Cardiac septum (tissue), 1 donor: ENCODE measurements at regions not wholly inside any gene's neighbourhood (a gene's known extent, or its start where the extent isn't known, plus 50 kb on each side); places are given as distances from the start of the nearest gene placed in this dataset.

Experiments
- DNase-seq: peaks from one replicate; pipeline ENCODE4 v3.0.0-alpha.2; 2020; ENCODE audit warnings: low spot score
- intact Hi-C: fragments of 100-400 bp; cut with DNase I; formaldehyde crosslinking; loops from one replicate; pipeline ENCODE4 v1.14.0; 2022
- donor health status: DM: no; HTN: no; CAD: no.

DNA sequence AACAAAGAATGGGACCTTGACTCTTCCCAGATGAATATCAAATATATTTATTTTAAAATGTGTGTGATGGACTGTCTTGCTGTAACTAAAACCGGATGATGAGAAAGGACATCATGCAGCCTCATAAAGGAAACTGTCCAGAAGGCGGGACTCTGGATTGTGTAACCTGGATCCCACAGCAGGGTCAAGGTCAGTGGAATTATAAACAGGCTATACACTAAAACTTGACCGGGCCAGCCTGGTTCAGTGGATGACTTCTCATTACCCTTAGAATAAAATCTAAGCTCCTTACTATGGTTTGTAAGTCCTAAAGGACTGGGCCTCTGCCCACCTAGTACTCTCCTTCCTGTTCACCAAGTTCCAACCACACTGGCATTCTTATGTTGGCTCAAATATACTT, 280.3 kb downstream of the ELAVL2 start:
- no peak for DNase-seq
- intact Hi-C loops = no loop called here

DNA sequence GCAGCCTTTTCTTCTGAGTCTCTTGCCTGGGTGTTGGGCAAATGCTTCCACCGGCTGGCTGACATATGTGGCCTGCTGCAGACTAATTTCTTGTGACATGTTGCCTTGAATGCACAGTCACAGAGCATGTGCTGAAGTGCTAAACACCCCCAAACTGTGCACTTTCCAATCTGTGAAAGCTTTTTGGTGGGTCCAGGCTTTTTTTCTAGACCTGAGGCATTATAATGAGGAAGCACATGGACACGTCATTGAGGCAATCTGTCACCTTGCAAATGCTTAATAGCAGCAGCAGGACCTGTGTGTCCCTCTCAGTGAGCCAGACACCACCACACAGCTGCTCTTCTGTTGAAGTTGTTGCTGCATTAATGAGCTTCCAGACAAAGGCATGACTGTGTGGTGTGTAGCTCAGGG, 274.7 kb downstream of the ELAVL2 start:
- intact Hi-C loops = no loop called here
- DNase-seq = no peak

GRCh38 chr9:23551929-23552707, 273.9 kb downstream of the ELAVL2 start:
- DNase-seq = no peak
- intact Hi-C loops = no loop called here

DNA sequence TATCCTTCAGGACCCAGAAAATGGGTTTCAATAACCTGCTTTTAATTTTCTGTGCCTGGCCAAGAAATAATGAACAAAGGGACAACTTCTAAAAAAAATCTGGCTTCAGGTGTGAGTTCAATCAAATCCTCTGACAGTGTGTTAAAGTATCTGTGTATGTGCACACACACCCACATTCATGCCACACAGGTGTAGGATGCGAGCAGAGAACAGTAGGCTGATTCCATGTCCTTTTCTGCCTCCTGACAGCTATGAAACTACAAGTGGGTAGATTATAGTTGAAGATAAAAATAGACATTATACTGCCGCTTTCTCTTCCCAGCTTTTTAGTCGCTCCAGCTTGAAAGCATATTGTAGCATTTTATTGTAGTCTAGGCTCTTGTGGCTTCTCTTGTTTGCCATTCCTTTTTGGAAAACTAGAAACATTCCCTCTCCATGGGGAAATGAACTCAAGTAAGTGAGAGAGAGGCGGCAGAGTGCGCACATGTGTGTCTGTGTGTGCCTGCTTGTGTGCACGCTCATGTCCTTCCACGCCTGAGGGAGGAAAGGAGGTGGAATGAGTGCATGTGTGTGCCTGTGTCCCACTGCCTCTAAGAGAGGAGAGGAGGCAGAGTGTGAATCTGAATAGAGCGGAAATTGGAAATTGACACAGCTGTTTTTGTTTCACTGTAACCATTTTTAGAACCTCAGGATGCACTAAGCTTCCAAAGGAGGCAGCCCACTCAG, 273.0 kb downstream of the ELAVL2 start:
- intact Hi-C loops = no loop called here

DNA sequence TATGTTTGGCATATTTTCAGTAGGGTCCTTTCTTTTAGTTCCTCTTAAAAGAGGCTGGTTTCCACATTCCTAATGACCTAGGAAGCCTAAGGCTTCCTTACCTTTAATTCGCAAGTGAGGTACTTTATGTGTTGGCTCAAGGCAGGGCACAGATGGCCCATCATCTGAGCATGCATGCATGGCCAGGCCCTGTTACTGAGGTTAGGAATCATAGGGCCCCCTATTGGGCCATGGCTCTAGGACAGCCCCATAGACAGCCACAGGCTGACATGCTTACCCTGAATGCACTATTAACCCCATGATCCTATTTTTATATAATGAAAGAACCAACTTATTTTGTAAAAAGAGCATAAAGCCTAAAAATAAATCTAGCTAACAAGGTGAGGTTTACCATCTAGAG, 271.4 kb downstream of the ELAVL2 start:
- no peak for DNase-seq
- intact Hi-C loops = no loop called here

More for the DNA sequence above, 273.0 kb downstream of the ELAVL2 start:
- no peak for DNase-seq

DNA sequence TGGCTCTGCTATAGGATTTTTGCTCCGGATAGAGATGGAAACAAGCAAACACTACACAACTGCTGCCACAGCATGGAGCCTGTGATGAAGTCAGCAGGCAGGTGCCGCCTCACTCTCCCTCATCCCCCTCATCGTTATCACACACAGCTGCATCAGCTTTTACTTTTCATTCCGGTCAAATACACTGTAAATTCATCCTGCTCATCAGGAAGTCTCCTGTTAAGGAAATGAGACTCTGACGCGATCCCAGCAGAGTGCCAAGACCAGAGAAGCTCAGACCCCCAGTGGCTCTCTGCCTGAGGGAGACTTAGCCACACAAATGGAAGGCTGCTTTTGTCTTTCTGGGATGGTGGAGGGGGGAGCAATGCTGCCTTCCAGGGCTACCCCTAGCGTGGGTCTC, 270.2 kb downstream of the ELAVL2 start:
- DNase-seq = no peak
- intact Hi-C loops = no loop called here

DNA sequence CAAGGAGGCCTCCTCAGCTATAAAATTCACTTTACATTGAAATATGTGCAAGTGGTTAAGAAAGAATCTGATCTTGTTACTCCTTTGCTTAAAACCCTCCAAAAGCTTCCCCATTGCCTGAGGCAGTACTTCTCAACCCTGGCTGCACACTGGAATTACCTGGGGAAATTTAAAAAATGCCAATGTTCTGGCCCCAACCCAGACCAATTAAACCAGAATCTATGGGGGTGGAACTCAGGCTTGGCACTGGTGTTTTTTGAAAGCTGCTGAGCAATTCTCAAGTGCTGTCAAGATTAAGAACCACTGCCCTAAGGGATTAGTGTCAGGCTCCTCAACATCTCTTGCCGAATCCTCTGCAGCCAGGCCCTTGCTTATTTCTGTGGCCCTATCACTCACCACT, 269.6 kb downstream of the ELAVL2 start:
- no peak for DNase-seq

DNA sequence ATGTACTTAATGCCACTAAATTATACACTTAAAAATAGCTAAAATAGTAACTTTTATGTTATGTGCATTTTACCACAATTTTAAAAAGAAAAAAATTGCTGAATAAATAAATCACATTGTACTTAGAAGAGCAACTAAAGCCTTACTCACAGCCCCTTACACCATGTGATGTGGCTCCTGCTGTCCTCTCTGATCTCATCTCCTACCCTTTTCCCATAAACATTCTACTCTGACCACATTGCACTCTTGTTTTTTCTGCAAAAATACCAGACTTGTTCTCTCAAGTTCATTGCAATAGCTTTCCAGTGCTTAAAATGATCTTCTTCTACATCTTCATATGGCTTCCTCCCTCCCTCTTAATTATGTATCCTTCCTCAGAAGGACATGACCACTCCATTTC, 268.4 kb downstream of the ELAVL2 start:
- intact Hi-C loops = no loop called here

More for the DNA sequence above, 269.6 kb downstream of the ELAVL2 start:
- intact Hi-C loops = no loop called here

GRCh38 chr9:23559522-23559921, 266.5 kb downstream of the ELAVL2 start:
- DNase-seq = no peak
- intact Hi-C loops = no loop called here

More for the DNA sequence above, 268.4 kb downstream of the ELAVL2 start:
- no peak for DNase-seq

DNA sequence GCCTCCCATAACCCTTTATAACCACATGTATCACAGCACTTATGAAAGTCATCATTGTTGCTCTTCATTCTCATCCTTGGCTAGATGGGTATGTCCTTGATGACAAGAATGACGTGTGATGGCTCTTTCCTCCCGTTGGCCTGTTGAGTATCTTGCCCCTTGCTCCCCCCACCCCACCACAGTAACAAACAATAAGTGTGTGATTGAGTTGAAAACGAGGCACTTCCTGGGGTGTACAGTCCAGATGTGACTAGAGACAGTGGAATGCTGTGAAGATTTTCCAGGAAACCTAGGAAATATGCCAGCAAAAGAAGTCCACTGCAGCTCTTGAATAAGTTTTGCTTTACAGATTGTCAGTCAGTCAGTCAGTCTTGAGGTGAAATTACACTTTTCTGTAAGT, 262.5 kb downstream of the ELAVL2 start:
- intact Hi-C loops = no loop called here
- no peak for DNase-seq

DNA sequence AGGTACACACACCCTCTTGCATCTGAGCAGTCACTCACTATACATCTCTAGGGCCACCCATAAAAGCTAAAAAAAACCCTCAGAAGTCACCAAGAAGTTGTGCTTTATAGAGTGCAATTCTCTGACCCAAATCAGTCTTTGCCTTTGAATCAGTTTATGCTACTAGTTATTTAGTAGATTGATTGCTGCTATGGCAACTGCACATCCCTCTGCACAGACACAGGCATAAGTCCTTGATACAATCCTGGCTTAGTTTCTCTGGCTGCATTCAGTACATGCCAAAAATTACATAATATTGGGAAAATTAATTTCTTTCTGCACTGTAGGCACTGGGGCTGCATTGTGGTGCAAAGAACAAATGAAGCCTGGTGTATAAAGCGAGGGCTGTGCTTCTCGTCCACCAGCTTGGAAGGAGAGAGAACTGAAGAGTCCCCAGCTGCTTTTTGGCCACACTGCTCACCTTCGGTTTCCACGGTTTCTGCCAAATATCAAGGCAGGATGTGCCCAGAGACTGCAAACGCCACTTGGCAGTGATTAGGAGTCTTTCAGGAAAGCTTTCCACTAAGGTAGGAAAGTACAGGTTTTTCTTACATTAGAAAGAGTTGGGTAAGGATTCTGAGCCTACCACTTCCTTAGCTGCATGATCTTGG, 258.4 kb downstream of the ELAVL2 start:
- DNase-seq = no peak
- intact Hi-C loops = no loop called here

GRCh38 chr9:23571414-23572104, 254.5 kb downstream of the ELAVL2 start:
- intact Hi-C loops = no loop called here
- no peak for DNase-seq

GRCh38 chr9:23573800-23574199, 252.2 kb downstream of the ELAVL2 start:
- intact Hi-C loops = no loop called here
- DNase-seq = no peak

- DNase-seq = no peak
- intact Hi-C loops = loop anchor here (5.0 kb wide), 1 partner anchor 45 kb away; no protein-coding TSS in a partner anchor
Observed at GRCh38 chr9:23577611-23578010, 248.4 kb downstream of the ELAVL2 start.

GRCh38 chr9:23581931-23582330, 244.1 kb downstream of the ELAVL2 start:
- DNase-seq = no peak
- intact Hi-C loops = no loop called here

GRCh38 chr9:23582836-23583235, 243.2 kb downstream of the ELAVL2 start:
- intact Hi-C loops = no loop called here
- no peak for DNase-seq

GRCh38 chr9:23586906-23587305, 239.1 kb downstream of the ELAVL2 start:
- DNase-seq = no peak
- intact Hi-C loops = no loop called here

DNA sequence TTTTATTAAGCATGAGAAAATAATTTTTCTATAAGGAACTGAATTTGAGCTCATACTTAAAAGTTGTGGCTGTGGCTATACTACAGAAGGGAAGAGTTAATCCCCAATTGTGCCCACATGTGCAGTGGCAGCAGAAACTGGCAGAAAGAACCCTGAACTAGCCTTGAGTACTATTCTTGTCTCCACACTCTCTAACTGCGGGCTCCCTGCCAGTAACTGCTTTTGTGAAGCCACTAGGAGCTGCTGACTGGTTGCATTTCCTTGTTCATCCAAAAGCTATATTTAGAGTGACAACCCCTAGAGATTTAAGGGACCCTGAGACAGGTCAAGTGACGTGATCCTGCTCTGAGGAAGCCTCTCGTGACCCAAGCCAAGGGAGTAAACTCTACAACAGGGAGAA, 238.6 kb downstream of the ELAVL2 start:
- intact Hi-C loops = no loop called here
- peak; percentile 88 for DNase-seq

- intact Hi-C loops = no loop called here
Observed at GRCh38 chr9:23587903-23588302, 238.1 kb downstream of the ELAVL2 start.

More at GRCh38 chr9:23587903-23588302, 238.1 kb downstream of the ELAVL2 start:
- DNase-seq = no peak
